Adrenal gland (tissue), 9 donors: ENCODE measurements at regions not wholly inside any gene's neighbourhood (a gene's known extent, or its start where the extent isn't known, plus 50 kb on each side); places are given as distances from the start of the nearest gene placed in this dataset.

Source experiments
- DNase-seq, 7 donors: peaks; one replicate each; pipeline ENCODE4 v3.0.0-alpha.2; 2019 to 2020
- H3K27ac ChIP-seq, 5 donors: fragments of 200-600 bp; sonication (generic) in 4 of 5; 1 replicate in 3 of 5; 2 replicates in 2 of 5; pipeline versions ENCODE4 v1.5.1 to v1.8.0; 2016 to 2020; ENCODE audit warnings: mild to moderate bottlenecking in 1 of 5
- H3K27me3 ChIP-seq: fragments of 200-600 bp; 2 replicates; pipeline ENCODE4 v1.8.0; 2021
- H3K36me3 ChIP-seq, 2 donors: fragments of 200-600 bp; replicated peaks in 1 of 2; 1 replicate in 1 of 2; 2 replicates in 1 of 2; pipeline versions ENCODE4 v1.5.1 to v1.8.0; 2018 to 2022
- H3K4me1 ChIP-seq, 2 donors: fragments of 200-600 bp; replicated peaks in 1 of 2; 1 replicate in 1 of 2; 2 replicates in 1 of 2; pipeline versions ENCODE4 v1.5.1 to v1.8.0; 2018 to 2021
- H3K4me3 ChIP-seq, 4 donors: fragments of 200-600 bp; sonication (generic) in 3 of 4; one replicate each; pipeline ENCODE4 v1.5.1; 2016 to 2018
- H3K9me3 ChIP-seq, 3 donors: fragments of 200-600 bp; sonication (generic) in 1 of 3; replicated peaks in 1 of 3; 1 replicate in 2 of 3; 2 replicates in 1 of 3; pipeline versions ENCODE4 v1.5.1 to v1.8.0; 2016 to 2021
- CTCF ChIP-seq, 6 experiments: fragments of 450-650 bp in 4 of 6; fragments of 200-600 bp in 2 of 6; sonication (generic) in 1 of 6; IDR thresholded peaks; 1 replicate in 5 of 6; 2 replicates in 1 of 6; pipeline versions ENCODE4 v1.5.1 to v1.8.0; 2016 to 2021; ENCODE audit warnings: antibody characterized with exemption in 6 of 6, mild to moderate bottlenecking in 2 of 6, moderate library complexity in 1 of 6
- POLR2A ChIP-seq, 2 donors: fragments of 450-650 bp; IDR thresholded peaks; one replicate each; pipeline ENCODE4 v1.6.1; 2017; ENCODE audit warnings: antibody characterized with exemption in 2 of 2, mild to moderate bottlenecking in 2 of 2, moderate library complexity in 1 of 2
- whole genome bisulfite sequencing, 4 donors: extraction: QIAGEN DNeasy Blood & Tissue Kit in 2 of 4; methylation state at CpG; one replicate each; pipeline versions ENCODE4 v1.1.5 to v1.1.7; 2013 to 2017; 5-methylcytosine and 5-hydroxymethylcytosine counted together
- intact Hi-C, 2 donors: fragments of 100-400 bp; cut with DNase I; formaldehyde crosslinking; loops; one replicate each; pipeline versions ENCODE4 v1.14.1 to v1.15.0; 2022 to 2023
- donor health status: healthy with polysubstance abuse.
- donor health status: Bipolar disorder and iron deficiency.
- donor health status: DM: yes; HTN: yes; CAD: no.
- donor health status: DM: no; HTN: no; CAD: no.
- donor health status: DM: no; HTN: no; CAD: no.

- no peaks in the 10 kb centered on the region for H3K4me1 ChIP-seq
- H3K9me3 ChIP-seq = no peaks in the 10 kb centered on the region
- intact Hi-C loops = no loop called here
- DNase-seq = no peak
- TF ChIP-seq CTCF (IDR thresholded peaks at IDR 0.05) (no peak), POLR2A (IDR thresholded peaks at IDR 0.05) (no peak)
- no peak overlapping the region for H3K27ac ChIP-seq
- H3K36me3 ChIP-seq = no peaks in the 10 kb centered on the region
- WGBS, 4 donors = 71 to 76% (median 73%) methylated on average over 7 of the region's 7 CpGs
- H3K4me3 ChIP-seq = no peak overlapping the region
- no peaks in the 10 kb centered on the region for H3K27me3 ChIP-seq
These were observed 275.2 kb upstream of the GPC6 start for GRCh38 chr13:92951273-92951890.

DNA sequence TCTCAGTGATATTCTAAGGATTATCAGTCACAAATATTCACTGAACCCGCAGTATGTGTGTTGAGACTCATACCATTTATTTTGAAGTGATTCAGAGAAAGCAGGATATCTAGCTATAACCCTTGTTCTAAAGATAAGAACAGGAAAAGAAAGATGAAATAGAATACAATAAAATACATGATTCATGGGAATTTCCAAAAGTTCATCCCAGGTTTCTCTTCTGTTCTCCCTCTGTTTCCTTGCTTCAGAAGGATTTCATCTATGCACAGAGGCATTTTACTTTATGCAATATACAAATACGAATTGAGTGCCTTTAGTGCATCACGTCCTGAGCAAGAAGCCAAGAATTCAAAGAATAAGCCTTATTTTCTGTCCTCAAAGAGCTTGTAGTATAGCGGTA lies 274.4 kb upstream of the GPC6 start:
- DNase-seq = no peak
- TF ChIP-seq POLR2A (IDR thresholded peaks at IDR 0.05) (no peak), CTCF (IDR thresholded peaks at IDR 0.05) (no peak)
- H3K4me1 ChIP-seq = no peaks in the 10 kb centered on the region
- no peaks in the 10 kb centered on the region for H3K27me3 ChIP-seq
- H3K4me3 ChIP-seq = no peak overlapping the region
- H3K27ac ChIP-seq = no peak overlapping the region
- H3K36me3 ChIP-seq = no peaks in the 10 kb centered on the region
- H3K9me3 ChIP-seq = no peaks in the 10 kb centered on the region
- intact Hi-C loops = no loop called here
- WGBS, 4 donors = 69 to 75% (median 71%) methylated on average over 4 of the region's 4 CpGs

DNA sequence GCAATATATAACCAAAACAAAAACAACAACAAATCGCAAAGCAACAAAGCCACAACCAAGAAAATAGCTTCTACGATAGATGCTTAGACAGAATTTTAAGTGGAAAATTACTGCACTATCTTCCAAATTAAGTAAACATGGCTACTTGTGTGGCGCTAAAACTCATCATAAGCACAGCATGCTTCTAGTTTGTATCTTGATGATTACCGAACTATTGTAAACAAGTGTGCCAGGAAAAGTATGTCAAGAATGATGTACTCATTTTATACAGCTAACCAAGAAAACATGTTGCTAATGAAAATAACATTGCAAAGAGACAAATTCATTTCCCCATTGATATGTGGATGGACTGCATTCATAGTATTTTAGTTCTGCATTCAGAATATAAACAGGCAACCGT lies 271.9 kb upstream of the GPC6 start:
- Histone ChIP-seq H3K27me3 (no peaks in the 10 kb centered on the region), H3K4me3 (no peak overlapping the region), H3K27ac (no peak overlapping the region), H3K9me3 (no peaks in the 10 kb centered on the region), H3K36me3 (no peaks in the 10 kb centered on the region), H3K4me1 (no peaks in the 10 kb centered on the region)
- intact Hi-C loops = no loop called here
- no peak for DNase-seq
- TF ChIP-seq CTCF (IDR thresholded peaks at IDR 0.05) (no peak), POLR2A (IDR thresholded peaks at IDR 0.05) (no peak)
- 88 to 92% (median 89%) methylated on average over 5 of the region's 5 CpGs for WGBS, 4 donors

GRCh38 chr13:92959790-92960189 lies 266.8 kb upstream of the GPC6 start:
- H3K27me3 ChIP-seq = no peaks in the 10 kb centered on the region
- H3K4me1 ChIP-seq = no peaks in the 10 kb centered on the region
- no peak overlapping the region for H3K27ac ChIP-seq
- H3K36me3 ChIP-seq = no peaks in the 10 kb centered on the region
- no peak for TF ChIP-seq POLR2A (IDR thresholded peaks at IDR 0.05)
- no peak for TF ChIP-seq CTCF (IDR thresholded peaks at IDR 0.05)
- intact Hi-C loops = no loop called here
- no peak for DNase-seq
- no peak overlapping the region for H3K4me3 ChIP-seq
- H3K9me3 ChIP-seq = no peaks in the 10 kb centered on the region
- 94 to 97% (median 96%) methylated on average over 7 to 8 of the region's 8 CpGs for WGBS, 4 donors
